GM12875 (cell line): ENCODE measurements at regions not wholly inside any gene's neighbourhood (a gene's known extent, or its start where the extent isn't known, plus 50 kb on each side); places are given as distances from the start of the nearest gene placed in this dataset.

Experiments used
- H3K4me3 ChIP-seq: one replicate; pipeline ENCODE4 v1.5.1; 2011; ENCODE audit warnings: low read depth, low read length, control low read depth
- CTCF ChIP-seq: IDR thresholded peaks from 2 replicates; pipeline ENCODE4 v1.5.1; 2011; ENCODE audit warnings: low read depth, mild to moderate bottlenecking, control low read depth, inconsistent platforms, low read length, moderate library complexity, borderline replicate concordance; ENCODE audit not compliant: insufficient read depth

- H3K4me3 ChIP-seq: no peak overlapping the region
- no peak for TF ChIP-seq CTCF
Observed at GRCh38 chr1:227397354-227397978, 79.2 kb upstream of the CDC42BPA start.

GRCh38 chr1:227396539-227397353 is 78.5 kb upstream of the CDC42BPA start:
- TF ChIP-seq CTCF: no peak
- H3K4me3 ChIP-seq: no peak overlapping the region

- H3K4me3 ChIP-seq: no peak overlapping the region
- no peak for TF ChIP-seq CTCF
Observed at GRCh38 chr1:227395426-227396028, 77.2 kb upstream of the CDC42BPA start.

- no peak overlapping the region for H3K4me3 ChIP-seq
- no peak for TF ChIP-seq CTCF
Observed at GRCh38 chr1:227392984-227393764, 74.9 kb upstream of the CDC42BPA start.

GRCh38 chr1:227391879-227392278 is 73.6 kb upstream of the CDC42BPA start:
- no peak for TF ChIP-seq CTCF
- no peak overlapping the region for H3K4me3 ChIP-seq

GRCh38 chr1:227391211-227391610 is 72.9 kb upstream of the CDC42BPA start:
- no peak for TF ChIP-seq CTCF
- H3K4me3 ChIP-seq: no peak overlapping the region
